H1 (cell line): ENCODE measurements at regions not wholly inside any gene's neighbourhood (a gene's known extent, or its start where the extent isn't known, plus 50 kb on each side); places are given as distances from the start of the nearest gene placed in this dataset. TPM values are rescaled to one million over a fixed set of nuclear protein-coding genes. Genes with fewer than 3 reads are reported as not detected.

Experiments
- small RNA-seq: library from polyadenylated mRNA; stranded (forward); fragments of <200 nt; extraction: miRNeasy Mini kit (QIAGEN cat#:217004); gene quantifications from one replicate; pipeline ENCODE3, GENCODE V24; 2013; ENCODE audit not compliant: insufficient read depth

Small RNA genes in the stretch of these regions (small RNA-seq; reads per million reads assigned to genes)
- gene RF00019 = not detected
